Skeletal muscle cell (primary cell): ENCODE measurements at regions not wholly inside any gene's neighbourhood (a gene's known extent, or its start where the extent isn't known, plus 50 kb on each side); places are given as distances from the start of the nearest gene placed in this dataset.
A peak's percentile ranks its signal among the peaks of the same experiment; 100 is the strongest.

Experiments used
- DNase-seq: peaks from one replicate; pipeline ENCODE4 v3.0.0-alpha.2; 2010; ENCODE audit warnings: low read depth
- H3K4me3 ChIP-seq: 2 replicates; pipeline ENCODE4 v1.5.1; 2011; ENCODE audit warnings: low read depth, mild to moderate bottlenecking, control low read depth, low read length, moderate library complexity

DNA sequence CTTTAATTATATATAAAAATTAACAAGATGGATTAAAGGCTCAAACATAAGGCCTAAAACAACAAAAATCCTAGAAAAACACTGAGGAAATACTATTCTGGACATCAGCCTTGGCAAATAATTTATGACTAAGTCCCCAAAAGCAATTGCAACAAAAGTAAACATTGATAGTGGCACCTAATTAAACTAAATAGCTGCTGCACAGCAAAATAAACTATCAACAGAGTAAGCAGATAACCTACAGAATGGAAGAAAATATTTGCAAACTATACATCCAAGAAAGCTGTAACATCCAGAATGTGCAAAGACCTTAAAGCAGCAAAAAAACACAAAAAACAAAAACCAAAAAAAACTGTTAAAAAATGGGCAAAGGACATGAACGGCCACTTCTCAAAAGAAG lies 384.0 kb upstream of the SEMA3D start:
- H3K4me3 ChIP-seq: no peak overlapping the region
- no peak for DNase-seq

DNA sequence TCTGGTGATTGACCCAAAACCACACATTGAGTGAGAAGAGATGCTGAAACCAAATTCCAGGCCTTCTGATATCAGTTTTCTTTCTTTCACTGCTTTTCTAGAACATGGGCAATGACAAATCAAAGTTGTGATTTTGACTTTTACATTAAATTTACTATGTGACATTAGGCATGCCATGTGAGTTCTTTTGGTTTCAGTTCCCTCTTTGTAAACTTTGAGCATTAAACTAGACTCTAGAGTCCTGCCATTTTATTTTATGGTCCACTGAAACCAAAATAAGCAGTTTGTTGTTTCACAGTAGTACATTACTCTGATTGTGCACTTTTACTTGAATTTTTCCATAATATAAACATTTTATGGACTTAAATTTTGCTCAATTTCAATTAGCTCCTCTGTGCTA lies 381.1 kb upstream of the SEMA3D start:
- DNase-seq: no peak
- H3K4me3 ChIP-seq: no peak overlapping the region

DNA sequence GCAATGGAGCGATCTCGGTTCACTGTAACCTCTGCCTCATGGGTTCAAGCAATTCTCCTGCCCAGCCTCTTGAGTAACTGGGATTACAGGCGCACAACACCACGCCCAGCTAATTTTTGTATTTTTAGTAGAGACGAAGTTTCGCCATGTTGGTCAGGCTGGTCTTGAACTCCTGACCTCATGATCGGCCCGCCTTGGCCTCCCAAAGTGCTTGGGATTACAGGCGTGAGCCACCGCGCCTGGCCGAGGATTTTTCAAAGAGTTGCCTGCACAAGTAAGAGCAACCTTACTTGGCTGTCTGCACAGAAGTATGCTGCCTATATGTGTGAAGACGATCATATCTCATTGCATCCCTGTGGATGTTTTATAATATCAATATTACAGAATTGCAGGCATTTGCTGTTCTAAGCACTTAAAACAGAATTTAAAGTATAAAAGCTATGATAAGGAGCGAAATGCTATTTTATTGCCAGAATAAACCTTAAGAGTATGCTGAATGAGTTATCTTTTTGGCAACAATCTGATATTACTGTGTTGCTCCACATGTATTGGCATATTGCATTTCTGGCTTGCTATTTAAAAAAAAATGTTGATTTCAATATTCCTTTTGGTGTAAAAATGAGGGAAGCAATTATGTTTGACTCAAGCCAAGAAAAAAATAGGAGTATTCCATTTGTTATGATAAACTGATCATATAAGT lies 379.4 kb upstream of the SEMA3D start:
- no peak for DNase-seq
- no peak overlapping the region for H3K4me3 ChIP-seq

DNA sequence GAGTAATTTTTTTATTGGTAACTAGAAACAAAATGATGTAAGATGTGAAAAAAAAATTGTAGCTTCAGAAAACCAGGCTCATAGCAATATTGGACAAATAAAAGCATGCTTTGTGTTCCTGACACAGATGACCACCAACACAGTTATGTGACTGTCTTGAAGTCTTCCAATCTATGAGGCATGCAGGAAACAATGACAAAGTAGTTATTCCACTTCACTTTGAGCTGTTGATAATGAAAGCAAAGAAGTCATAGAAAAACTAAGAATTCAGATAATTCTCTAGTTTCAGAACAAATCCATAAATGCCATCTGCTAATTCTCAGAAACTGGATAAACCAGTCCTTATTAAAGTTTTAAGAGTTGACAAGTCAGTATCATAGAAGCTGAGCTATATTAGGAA lies 378.4 kb upstream of the SEMA3D start:
- H3K4me3 ChIP-seq: no peak overlapping the region
- DNase-seq: no peak

DNA sequence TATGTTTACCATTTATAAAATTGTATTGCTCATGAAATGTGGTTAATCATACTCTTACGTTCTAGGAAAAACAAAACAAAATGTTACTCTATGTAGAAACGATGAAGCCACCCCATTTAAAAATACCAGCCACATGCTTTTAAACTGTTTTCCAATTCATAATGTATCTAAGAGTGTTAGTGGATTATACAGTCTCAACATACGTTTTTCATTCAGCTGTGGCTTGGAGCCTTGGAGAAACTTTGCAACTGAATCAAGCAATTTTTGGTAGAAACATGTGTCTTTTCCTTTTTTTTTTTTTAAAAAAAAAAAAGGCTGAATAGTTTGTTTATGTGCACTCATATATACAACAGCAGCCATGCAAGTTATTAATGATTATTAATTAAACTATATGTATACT lies 378.0 kb upstream of the SEMA3D start:
- H3K4me3 ChIP-seq: no peak overlapping the region
- no peak for DNase-seq

DNA sequence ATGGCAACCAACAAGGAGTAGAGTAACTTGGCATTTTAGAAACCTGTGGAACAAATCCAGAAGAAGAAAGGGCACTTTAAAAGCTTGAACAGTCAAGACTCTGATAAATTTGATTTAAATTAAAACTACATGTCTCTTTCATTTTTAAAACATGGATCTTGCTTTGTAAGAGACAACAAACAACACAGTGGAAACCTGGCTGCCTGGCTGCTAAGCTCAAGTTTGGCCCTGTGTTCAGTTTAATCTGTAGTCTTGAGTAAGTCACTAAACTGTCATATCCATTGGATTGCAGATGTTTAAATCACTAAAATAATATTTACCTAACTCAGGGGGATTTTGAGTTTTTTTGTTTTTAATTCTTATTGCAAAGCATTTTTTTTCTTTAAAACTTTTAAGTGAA lies 374.9 kb upstream of the SEMA3D start:
- no peak for DNase-seq
- no peak overlapping the region for H3K4me3 ChIP-seq

DNA sequence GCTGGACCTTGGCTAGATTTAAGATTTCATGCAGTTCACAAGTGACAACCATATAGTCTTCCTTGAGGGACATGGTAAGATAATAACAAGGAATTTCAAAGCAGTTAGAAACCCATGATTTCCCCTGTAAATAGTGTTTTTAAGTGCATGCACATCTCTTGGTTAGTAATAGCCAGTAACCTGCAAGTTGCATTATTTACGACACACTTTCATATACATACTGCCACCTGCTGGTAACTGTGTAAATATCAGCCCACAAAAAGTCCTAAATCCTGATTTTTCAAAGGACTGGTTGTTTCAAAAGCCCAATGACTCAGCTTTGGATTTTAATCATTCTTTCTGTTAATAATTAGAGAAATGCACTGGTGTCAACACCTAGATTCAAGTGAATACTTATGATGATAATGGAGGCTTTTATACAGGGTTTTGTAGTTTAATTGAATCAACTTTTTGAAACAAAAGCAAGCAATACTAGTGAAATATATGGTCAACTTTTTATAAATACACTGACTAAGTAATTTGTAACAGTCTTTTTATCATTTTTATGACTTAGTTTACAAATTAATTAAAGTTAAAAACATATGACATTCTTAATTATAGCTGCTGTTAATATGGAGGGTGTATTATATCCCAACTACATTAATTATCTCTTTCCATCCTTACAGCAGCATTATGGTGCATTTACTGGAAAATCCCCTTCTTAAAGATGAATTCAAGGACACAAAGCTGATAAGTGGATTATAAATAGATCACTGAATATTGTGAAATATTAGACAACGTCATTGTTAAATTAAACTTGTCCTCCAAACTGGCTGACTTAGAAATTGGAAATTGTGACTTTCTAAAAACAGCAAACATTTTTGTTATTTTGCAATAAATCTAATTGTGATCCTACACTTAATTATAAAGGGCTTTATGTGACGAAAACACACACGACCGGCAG lies 367.7 kb upstream of the SEMA3D start:
- peak; percentile 32 for DNase-seq
- H3K4me3 ChIP-seq: no peak overlapping the region

DNA sequence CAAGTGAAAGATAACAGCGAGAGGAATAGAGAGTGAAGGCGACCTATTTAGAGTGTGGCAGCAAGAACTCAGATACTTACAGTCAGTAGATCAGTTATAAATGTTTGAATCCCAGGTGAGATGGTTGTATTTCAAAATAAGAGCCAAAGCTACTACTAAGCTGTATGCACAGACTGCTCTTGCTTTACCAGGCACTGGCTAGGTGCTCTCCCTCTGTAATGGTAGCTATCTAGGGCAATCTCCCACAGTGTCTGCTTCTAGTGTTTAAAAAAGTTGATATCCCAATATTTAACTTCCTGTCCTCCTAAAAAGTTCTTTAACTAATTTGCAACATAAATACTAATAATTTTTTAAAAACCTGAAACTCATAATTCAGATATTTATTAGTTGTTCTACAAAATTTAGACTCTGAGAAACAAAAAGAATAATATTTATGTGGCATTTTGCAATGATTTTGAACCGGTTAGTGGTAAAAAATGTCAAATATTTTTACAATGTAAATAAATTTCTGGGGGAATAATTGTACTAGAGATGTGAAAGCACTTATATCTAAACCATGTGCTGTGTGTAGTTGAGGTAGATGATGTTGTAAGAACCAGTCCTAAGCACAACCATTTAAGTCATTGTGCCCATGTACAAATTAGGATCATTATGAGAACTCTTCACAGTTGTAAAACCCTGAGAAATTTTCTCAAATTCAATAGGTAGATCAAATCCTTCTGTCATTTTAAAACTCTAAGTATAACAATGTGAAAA lies 349.3 kb upstream of the SEMA3D start:
- DNase-seq: no peak
- H3K4me3 ChIP-seq: no peak overlapping the region

DNA sequence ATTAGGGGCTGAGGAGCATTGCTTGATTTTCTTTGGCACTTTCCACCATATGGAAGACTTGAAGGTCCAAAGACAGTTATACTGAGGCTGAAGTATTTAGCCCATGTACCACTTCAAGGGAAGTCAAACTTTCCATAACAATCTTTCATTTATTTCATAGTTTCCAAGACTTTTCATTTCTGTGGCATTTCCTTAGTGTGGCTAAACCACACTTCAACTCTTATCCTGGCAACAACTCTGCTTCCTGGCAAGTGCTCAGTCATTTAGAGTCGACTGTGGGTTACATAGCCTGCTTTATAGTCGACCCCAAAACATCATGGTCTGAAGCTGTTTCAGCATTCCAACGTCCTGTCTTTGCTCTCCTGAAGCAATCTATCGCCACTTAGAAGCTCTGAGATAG lies 343.0 kb upstream of the SEMA3D start:
- H3K4me3 ChIP-seq: no peak overlapping the region
- peak; percentile 31 for DNase-seq

DNA sequence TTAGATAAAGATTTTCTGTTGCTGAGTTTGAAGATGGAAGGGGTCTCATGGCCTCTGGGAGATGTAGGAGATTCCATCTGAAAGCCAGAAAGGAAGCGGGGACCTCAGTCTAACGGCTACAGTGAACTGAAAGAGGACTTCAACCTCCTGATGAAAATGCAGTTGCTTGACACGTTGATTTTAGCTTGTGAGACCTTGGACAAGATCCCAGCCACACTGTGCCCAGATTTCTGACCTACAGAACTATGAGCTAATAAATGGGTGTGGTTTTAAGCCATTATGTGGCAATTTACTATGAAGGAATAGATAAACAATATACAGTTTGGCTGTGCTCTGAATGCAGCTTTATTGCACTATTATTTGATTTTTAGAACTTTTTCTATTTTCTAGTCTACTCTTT lies 342.3 kb upstream of the SEMA3D start:
- no peak for DNase-seq

DNA sequence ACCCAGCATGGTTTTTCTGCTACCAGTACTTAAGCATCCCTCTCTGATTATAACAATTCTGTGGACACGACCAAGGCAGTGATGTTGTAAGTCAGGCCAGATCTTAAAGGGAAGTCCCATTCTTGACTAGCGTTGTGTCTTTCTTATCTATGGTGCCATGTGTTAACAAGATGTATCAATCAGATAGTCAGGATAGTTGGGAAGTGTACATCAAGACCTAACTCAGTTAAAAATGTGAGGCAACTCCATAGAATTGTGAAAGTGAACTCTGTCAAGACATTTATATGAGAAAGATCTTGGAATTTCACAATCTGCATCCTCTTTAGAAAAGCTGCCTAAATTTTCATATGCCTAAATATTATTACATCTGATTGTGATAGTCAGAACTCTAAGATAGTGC lies 341.7 kb upstream of the SEMA3D start:
- no peak overlapping the region for H3K4me3 ChIP-seq
- DNase-seq: no peak

More for the DNA sequence above, 342.3 kb upstream of the SEMA3D start:
- H3K4me3 ChIP-seq: no peak overlapping the region

DNA sequence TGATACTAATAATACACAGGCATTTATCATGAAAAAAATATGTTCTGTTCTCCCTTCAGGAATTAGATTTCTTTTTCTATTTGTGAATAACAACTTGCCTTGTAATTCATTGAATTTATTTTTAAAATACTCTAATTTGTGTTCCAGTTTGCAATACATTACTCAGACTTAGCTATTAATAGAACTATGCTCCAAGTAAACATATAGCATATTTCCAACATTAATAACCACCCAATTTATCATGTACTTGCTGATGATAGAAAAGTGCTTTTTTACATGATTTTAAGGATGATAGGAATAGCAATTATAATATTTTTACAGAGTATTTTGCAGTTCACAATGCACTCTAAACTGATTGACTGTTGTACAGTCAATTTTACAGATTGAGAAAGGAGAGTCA lies 338.8 kb upstream of the SEMA3D start:
- no peak for DNase-seq

DNA sequence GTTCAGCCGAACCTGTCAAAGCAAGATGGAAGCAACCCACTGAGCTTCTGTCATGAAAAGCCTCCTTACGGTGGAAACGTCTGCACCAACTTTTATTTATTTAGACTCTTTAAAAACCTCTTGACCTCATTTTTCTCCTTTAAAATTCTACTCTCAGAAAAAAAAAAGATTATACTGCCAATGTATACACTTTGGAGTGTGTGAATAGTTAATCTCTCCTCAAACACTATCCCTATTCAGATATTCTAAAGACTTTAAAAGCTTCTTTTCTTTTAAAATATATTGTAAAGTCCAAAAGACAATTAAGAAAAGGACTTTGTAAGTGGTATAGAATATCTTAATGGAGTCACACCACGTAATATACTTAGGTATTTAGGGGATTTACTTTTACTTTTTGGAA lies 335.2 kb upstream of the SEMA3D start:
- no peak overlapping the region for H3K4me3 ChIP-seq
- no peak for DNase-seq

More for the DNA sequence above, 338.8 kb upstream of the SEMA3D start:
- H3K4me3 ChIP-seq: no peak overlapping the region

DNA sequence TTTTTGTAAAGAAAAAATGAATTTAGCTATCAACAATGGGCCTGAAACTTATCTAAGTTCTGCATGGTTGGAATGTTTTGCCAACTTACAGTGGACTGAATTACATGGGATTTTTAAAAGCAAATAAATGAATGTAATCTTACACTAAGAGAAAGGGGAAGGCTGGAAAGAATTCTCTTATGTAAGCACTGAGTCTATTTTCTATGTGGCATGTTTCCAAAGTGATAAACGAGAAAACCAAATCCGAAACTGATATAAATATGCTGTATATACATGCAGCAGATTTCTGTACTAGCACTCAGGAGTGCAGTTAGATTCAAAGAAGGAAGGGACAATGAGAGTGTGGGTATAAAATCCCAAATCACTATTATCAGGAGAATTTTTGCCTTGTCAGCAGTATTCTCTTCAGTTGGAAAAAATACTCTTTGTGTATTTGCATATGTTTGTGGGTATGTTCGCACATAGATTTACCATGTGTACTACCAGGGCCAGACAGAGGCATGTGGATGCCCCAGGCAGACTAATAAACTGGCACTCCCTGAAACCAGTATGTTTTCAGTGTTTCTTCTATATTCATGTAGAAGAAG lies 334.3 kb upstream of the SEMA3D start:
- H3K4me3 ChIP-seq: no peak overlapping the region
- DNase-seq: no peak

DNA sequence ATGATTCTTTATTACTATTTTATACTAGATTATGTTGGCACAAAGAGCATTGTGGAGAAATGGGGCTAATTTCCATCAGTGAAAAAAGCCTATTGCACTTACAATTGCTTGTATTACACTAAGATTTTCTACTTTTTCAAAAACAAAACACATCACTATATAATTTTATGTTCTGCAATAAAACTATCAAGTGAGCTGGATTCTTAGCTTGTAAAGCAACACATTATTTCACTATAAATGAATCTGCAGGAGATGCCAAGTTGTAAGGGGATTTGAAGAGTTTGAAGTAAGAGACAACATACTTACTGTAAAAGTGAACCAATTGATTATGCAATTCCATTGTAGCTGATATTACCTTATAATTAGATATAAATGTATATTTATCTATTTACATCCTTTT lies 333.3 kb upstream of the SEMA3D start:
- no peak for DNase-seq
- no peak overlapping the region for H3K4me3 ChIP-seq

DNA sequence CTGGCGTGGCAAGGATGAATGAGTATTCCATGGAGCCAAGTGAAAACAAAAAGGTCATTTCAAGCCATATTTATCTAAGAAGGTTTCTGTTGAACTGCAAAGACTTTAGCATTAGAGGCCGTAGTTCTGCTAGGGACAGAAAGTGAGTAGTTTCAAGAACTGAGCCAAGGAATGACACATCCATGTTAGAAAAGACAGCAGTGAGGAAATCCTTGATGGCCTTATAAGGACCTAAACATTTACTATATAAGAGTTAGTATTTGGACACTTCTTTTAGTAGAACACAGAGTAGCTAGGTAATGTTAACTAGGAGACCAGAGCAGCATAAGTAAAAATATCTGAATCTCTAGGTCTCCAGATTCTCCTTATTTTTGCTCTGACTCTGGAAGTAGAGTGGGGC lies 329.8 kb upstream of the SEMA3D start:
- no peak for DNase-seq
- no peak overlapping the region for H3K4me3 ChIP-seq

DNA sequence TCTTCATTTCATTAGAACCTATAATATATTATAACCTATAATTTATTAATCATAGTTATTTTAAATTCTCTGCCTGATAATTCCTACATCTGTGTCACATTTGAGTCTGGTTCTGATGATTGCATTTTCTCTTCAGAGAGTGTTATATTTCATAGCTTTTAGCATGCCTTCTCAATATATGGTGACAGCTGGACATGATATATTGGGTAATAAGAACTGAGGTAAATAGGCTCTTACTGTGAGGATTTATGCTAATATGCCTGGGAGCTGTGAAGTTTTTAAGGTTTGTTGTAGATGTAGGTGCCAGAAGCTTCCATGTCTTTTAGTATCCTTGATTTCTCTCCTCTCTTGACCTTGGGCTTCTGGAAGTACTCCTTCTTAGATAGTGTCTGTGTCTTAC lies 325.9 kb upstream of the SEMA3D start:
- H3K4me3 ChIP-seq: no peak overlapping the region
- no peak for DNase-seq

DNA sequence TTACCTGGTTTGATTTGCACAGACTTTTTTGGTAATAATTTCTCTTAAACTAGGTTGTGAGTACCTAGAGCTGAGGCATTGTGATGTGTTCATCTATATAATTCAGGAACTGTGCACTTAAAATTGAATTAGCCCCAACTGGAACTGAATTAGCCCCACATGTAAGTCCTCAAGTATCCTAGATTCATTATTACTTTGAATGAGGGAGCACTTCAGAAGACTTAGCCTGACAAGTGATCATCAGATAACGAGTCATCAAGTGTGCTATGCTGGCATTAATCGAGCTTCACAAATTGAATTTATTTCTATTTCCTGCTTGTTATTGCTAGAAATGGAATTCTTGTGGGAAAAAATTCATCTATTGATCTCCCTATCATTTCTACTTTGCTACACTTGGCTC lies 323.4 kb upstream of the SEMA3D start:
- DNase-seq: no peak
- H3K4me3 ChIP-seq: no peak overlapping the region

DNA sequence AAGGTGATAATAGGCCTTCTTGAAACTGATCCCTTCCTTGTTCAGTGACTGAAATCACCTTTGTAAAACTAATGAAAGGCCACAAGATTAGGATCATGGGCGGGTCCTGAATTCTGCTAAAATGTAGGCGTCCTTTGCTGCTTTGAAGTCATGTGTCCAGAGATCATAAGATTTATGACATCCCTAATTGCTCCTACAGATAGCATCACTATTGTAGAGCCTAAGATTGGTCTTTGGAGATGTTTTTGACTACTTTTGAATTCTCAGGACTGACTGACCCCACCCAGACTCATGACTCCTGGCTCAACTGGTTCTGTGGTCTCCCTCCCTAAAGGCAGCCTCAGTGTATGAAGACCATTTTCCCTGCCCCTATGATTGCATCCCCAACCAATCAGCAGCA lies 322.6 kb upstream of the SEMA3D start:
- no peak overlapping the region for H3K4me3 ChIP-seq
- no peak for DNase-seq
